ENCODE measurements at regions not wholly inside any gene's neighbourhood (a gene's known extent, or its start where the extent isn't known, plus 50 kb on each side); places are given as distances from the start of the nearest gene placed in this dataset.

- DNase-seq (ENCODE audit: low spot score): no peak
Observed at GRCh38 chr20:24738981-24739633, 210.0 kb upstream of the CST7 start.

DNA sequence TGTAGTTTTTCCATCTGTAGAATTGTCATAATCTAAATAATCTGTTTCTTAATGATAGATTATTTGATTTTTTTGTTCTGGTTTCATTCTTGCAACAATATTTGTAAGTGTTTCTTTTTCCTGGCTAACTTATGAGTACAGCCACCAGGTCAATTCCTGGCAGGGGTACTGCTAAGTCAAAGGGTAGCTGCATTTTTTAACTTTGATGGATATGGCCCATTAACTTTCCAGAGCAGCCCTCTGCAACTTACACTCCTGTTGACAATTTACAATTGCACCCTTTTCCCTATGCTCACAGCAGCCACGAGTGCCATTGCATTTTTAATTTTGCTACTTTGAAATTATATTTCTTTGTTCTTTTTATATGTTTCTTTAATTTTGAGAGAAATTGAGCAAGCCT is 209.3 kb upstream of the CST7 start:
- no peak for DNase-seq (ENCODE audit: low spot score)

- DNase-seq (ENCODE audit: low spot score): no peak
Observed at GRCh38 chr20:24741493-24742072, 207.5 kb upstream of the CST7 start.

DNA sequence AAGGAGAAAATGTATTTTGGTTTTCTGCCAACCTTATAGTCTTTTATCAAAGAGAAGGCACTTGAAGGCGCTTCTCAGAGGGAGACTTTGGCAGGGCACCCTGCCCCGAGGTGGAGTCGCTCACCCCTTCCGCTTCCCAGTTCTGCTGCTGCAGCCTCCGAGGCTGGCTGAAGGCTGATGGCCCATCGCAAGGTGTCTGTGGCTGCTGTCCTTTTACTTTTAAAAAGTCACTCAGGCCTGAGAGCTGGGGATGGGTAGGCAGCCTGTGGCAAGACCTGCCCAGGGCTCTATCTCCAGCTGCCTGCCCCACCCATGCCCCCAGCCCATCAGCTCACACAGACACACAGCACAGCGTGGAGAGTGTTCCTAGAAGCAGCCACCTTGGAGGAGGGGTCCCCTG is 206.6 kb upstream of the CST7 start:
- DNase-seq (ENCODE audit: low spot score): no peak

GRCh38 chr20:24742989-24743388 is 206.1 kb upstream of the CST7 start:
- no peak for DNase-seq (ENCODE audit: low spot score)

- no peak for DNase-seq (ENCODE audit: low spot score)
Observed at GRCh38 chr20:24743641-24744040, 205.4 kb upstream of the CST7 start.

GRCh38 chr20:24744747-24745146 is 204.3 kb upstream of the CST7 start:
- no peak for DNase-seq (ENCODE audit: low spot score)

DNA sequence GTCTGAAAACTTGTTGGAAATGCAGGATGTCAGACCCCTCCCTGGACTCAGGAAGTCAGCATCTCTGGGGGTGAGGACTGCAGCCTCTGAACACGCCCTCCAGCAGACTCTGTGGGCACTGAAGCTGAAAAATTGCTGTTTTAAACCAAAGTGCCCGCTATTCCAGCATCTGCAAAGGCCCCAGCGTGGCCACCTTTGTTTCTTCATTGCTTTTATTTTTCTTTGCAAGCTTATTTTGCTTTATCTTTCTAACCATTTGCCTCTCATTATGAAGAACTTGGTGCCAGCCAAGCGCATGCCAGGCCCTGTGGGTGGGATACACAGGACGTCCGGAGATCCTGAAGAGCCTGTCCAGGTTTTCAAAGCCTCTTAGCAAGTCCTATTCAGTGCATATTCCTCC is 203.9 kb upstream of the CST7 start:
- no peak for DNase-seq (ENCODE audit: low spot score)

DNA sequence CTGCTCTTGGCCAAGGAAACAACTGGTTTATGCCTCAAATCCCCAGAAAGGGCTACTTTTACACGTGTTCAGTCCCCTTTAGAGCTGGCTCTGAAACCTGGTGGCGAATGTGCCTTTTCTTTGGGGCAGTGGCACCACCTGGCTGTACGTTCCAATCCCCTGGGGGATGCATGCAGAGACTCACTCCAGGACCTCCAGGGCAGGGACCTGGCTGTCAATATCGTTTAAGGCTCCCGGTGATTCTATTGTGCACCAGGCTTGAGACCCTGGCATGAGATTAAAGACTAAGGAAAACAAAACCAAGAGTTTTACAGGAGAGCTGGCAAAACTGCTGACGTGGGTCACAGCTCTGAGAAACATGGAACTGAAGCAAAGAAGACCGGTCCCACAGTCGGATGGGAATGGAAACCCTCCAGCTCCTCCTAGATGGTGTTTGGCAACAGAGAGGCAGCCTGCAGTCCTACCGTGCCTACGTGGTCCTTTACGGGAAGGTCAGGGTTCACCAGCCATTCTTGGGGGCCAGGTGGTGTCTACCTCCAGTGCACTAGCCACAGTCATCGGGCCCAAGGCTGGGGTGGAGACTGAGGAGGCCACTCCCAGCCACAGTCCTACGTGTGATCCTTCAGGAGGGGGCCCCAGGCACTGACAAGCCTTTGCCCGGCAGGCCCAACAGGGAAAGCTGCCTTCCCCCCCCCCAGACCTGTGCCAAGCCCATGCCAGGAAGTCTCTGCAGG is 203.3 kb upstream of the CST7 start:
- no peak for DNase-seq (ENCODE audit: low spot score)

- no peak for DNase-seq (ENCODE audit: low spot score)
Observed at GRCh38 chr20:24746351-24746685, 202.8 kb upstream of the CST7 start.

DNA sequence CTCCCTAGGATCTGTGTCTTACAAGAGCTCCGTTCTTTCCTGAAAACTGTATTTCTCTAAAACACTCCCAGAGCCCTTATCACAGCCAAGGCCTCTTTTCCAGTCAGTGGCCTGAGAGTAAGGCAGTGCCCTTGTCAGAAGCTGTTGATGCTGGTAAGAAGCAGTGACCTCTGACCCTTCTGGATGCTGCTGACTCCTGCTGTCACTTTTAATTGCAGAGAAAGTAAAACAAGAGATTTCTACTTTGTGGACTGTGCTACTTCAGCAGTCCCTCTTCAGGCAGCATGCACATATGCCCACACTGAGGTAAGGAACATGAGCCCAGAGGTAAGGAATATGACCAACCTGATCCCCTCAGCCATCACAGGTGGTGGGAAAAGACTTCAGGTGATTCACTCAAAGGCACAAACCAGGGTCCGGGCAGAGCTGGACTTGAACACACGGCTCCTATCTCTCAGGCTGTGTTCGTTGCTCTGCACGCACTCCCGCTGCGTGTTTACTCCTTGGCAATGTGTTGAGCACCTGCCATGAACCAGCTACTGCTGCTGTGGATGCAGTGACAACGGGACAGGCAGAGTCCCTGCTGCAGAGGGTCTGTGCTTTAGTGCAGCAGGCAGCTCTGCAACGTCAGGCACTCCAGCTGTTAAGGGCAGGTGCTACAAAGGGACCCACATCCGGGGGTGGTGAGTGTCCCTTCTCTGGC is 201.9 kb upstream of the CST7 start:
- no peak for DNase-seq (ENCODE audit: low spot score)

DNA sequence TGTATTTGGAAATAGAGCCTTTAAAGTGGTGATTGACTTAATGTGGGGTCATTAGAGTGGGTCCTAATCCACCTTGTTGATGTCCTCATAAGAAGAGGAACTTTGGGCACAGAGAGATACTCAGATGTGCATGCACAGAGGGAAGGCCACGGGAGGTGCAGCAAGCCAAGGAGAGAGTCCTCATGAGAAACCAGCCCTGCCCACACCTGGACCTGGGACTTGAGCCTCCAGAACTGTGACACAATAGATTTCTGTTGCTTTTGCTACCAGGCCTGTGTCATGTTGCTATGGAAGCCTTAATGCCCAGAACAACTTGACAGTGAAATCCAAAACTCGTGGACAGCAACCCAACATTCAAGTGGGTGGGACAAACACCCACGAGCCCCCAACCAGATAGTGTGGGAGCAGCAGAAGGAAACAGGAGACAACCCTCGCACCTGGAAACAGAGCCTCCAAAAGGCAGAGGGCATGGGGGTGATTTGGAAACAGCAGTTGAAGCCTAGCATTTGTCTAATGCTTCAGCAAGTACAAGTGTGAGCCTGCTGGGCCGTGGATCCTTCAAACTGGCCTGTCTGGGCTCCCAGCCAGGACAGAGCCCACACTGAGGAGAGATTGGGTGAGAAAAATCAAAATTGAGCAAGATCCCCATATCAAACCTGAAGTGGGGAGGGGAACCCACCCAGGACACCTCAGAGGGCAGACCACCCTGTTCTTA is 201.0 kb upstream of the CST7 start:
- DNase-seq (ENCODE audit: low spot score): no peak

- DNase-seq (ENCODE audit: low spot score): no peak
Observed at GRCh38 chr20:24751551-24751950, 197.5 kb upstream of the CST7 start.

- DNase-seq (ENCODE audit: low spot score): no peak
Observed at GRCh38 chr20:24752612-24753011, 196.5 kb upstream of the CST7 start.

GRCh38 chr20:24753130-24753529 is 195.9 kb upstream of the CST7 start:
- DNase-seq (ENCODE audit: low spot score): no peak

DNA sequence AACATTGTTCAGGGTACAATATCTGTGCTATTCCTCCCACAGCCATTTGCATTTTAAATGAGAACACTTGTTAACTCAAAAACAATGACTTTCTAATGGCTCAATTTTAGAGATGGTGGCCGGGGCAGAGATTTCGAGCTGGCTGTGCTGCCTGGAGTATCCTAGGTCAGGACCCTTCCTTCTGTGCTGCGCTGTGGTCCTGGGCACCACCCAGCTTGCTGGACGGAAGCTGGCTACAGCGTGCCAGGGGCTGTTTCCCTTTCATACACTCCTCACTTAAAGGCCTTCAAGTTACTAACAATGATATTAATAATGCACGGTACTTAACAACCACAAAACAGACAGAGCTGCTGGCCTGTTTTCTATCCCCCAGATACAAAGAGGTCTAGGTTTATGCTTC is 194.4 kb upstream of the CST7 start:
- DNase-seq (ENCODE audit: low spot score): no peak

DNA sequence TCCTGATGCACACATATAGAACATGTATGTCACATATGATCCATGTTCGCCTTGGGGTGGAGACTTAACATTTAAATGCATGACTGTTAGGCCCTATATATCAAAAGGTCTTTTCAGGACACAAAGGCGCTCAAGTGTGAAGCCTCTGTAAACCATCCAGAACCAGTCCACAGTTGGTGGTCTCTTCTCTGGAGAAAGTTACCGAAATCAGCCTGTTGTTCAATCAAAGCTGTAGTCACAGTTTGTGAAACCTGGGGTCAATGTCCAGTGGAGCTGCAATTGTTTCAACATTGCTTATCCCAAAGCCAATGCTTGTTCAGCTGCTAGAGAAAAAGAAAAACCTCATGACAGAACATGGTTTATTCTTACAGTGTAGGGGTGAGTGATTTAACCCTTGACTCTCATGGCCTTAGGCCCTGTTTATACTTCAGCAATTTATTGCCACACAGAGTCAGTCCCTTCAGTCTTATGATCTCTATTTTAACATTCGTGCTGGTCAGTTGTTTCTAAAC is 193.6 kb upstream of the CST7 start:
- no peak for DNase-seq (ENCODE audit: low spot score)

DNA sequence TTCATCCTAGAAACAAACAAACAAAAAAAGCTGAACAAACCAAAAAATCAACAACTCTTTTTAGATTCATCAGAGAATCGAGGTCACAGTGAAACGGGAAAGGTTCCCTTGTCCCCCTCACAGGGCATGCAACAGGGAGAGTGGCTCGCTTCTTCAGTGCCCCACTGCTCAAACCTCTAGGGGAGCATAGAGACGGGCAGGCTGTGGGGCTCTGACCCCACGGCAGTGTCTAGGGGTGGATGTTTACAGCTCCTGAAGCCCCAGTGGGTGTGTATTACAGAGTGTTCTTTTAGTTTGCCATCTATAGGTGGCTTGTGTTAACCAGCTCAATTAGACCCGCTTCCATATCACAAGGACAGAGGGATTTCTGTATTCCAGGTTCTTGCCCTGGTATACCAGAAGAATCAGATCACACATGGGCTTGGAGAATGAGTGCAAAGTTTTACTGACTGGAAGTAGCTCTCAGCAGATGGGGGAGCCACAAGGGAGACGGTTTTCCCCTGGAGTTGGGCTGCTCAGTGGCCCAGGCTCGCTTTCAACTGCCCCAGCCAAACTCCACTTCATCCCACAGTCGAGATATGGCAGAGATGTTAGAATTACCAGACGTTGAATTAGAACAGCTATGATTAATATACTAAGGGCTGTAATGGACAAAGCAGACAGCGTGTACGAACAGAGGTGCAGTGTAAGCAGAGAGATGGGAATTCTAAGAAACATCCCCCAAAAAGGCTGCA is 192.6 kb upstream of the CST7 start:
- DNase-seq (ENCODE audit: low spot score): no peak

GRCh38 chr20:24761220-24762065 is 187.6 kb upstream of the CST7 start:
- no peak for DNase-seq (ENCODE audit: low spot score)

- no peak for DNase-seq (ENCODE audit: low spot score)
Observed at GRCh38 chr20:24762371-24762770, 186.7 kb upstream of the CST7 start.
